ENCODE measurements at regions not wholly inside any gene's neighbourhood (a gene's known extent, or its start where the extent isn't known, plus 50 kb on each side); places are given as distances from the start of the nearest gene placed in this dataset.

DNA sequence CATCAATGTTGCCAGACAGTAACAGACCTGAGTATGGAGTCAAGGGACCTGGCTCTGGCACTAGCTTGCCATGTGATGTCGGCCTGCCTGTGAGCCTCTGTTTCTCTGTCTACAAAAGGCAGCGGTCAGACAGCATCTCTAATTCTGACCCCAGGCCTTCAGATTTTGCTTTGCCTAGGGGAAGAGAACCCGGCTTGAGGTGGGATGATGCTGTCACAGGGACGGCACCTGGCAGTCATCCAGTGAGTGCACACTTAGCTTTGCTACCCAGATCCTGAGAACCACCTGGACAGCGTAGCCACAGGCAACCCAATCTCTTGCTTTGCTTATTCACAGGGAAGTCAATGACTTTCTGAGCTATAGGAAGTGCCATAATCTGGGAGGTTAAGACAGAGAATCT is 135.2 kb upstream of the SALL1 start:
- no peaks in the 10 kb centered on the region for H3K79me2 ChIP-seq
- no peak overlapping the region for H3K4me3 ChIP-seq
- H3K9me2 ChIP-seq (replicated peaks; ENCODE audit: insufficient read depth), result no peaks in the 10 kb centered on the region
- no peak for TF ChIP-seq EZH2phosphoT487 (IDR thresholded peaks at IDR 0.05; ENCODE audit: low read depth, severe bottlenecking, unreplicated experiment)
- no peaks in the 10 kb centered on the region for H3K9me3 ChIP-seq (ENCODE audit: low read depth)
- no peaks in the 10 kb centered on the region for H3K36me3 ChIP-seq (replicated peaks; ENCODE audit: insufficient read depth, low read depth)
- no peak overlapping the region for H3K27ac ChIP-seq
- H3K27me3 ChIP-seq, result peaks cover 4% of the 10 kb centered on the region
- no peak for DNase-seq (ENCODE audit: low spot score)
- no peak overlapping the region for H3K4me2 ChIP-seq
- no peaks in the 10 kb centered on the region for H4K20me1 ChIP-seq (ENCODE audit: insufficient read depth, poor library complexity, severe bottlenecking)
- 95% methylated on average over 5 of the region's 5 CpGs for WGBS (ENCODE audit: low lambda C conversion rate, missing lambda C conversion rate)
- H3K4me1 ChIP-seq (ENCODE audit: insufficient read depth), result no peaks in the 10 kb centered on the region
- no peak overlapping the region for H2AFZ ChIP-seq

DNA sequence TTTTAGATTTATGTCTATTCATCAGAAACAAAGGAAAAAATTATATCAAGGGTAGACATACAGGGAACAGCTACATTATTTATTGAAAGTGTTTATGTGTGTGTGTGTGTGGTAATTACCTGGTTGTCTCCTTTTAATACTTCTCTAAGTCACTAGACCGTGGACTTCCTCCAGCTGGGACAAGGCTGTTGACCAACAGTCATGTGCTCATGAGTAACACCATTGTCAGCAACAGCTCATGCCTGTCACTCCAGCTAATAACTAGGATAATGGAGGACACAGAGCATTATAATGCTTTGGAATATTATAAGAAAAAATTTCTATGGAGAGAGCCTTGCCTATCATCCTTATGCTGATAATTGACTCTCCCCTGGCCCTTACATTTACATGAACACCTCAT is 125.3 kb upstream of the SALL1 start:
- 86% methylated on average over 1 of the region's 1 CpG for WGBS (ENCODE audit: low lambda C conversion rate, missing lambda C conversion rate)
- no peak for DNase-seq (ENCODE audit: low spot score)
- no peak overlapping the region for H3K27ac ChIP-seq
- no peak overlapping the region for H2AFZ ChIP-seq
- H3K9me3 ChIP-seq (ENCODE audit: low read depth), result no peaks in the 10 kb centered on the region
- no peaks in the 10 kb centered on the region for H3K79me2 ChIP-seq
- H3K27me3 ChIP-seq, result peaks cover 4% of the 10 kb centered on the region
- no peaks in the 10 kb centered on the region for H3K36me3 ChIP-seq (replicated peaks; ENCODE audit: insufficient read depth, low read depth)
- H3K4me3 ChIP-seq, result no peak overlapping the region
- TF ChIP-seq EZH2phosphoT487 (IDR thresholded peaks at IDR 0.05; ENCODE audit: low read depth, severe bottlenecking, unreplicated experiment) (no peak), EZH2 (IDR thresholded peaks at IDR 0.05; ENCODE audit: borderline replicate concordance) (no peak)
- TF ChIP-seq, protein P1, sequence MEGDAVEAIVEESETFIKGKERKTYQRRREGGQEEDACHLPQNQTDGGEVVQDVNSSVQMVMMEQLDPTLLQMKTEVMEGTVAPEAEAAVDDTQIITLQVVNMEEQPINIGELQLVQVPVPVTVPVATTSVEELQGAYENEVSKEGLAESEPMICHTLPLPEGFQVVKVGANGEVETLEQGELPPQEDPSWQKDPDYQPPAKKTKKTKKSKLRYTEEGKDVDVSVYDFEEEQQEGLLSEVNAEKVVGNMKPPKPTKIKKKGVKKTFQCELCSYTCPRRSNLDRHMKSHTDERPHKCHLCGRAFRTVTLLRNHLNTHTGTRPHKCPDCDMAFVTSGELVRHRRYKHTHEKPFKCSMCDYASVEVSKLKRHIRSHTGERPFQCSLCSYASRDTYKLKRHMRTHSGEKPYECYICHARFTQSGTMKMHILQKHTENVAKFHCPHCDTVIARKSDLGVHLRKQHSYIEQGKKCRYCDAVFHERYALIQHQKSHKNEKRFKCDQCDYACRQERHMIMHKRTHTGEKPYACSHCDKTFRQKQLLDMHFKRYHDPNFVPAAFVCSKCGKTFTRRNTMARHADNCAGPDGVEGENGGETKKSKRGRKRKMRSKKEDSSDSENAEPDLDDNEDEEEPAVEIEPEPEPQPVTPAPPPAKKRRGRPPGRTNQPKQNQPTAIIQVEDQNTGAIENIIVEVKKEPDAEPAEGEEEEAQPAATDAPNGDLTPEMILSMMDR (IDR thresholded peaks at IDR 0.05; ENCODE audit: poor library complexity), result no peak
- H3K9me2 ChIP-seq (replicated peaks; ENCODE audit: insufficient read depth), result no peaks in the 10 kb centered on the region
- H3K4me2 ChIP-seq, result no peak overlapping the region
- H3K4me1 ChIP-seq (ENCODE audit: insufficient read depth), result no peaks in the 10 kb centered on the region
- H4K20me1 ChIP-seq (ENCODE audit: insufficient read depth, poor library complexity, severe bottlenecking), result no peaks in the 10 kb centered on the region

DNA sequence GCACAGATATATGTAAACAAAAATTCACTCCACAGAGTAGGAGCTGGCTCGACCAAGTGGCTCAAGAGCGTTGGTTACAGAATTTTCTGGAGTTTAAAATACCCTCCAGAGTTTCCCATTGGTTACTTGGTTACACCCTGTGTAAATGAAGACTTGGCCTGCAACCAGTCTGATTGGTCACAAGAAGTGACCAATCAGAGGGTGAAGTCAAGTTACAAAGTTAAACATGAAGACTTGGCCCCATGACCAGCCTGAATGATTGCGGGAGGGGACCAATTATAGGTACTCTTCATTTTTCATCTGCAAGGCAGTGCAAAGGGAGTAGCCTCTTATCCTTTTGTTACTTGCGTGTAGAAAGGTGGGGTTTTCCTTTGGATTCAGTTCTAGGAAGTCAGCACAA is 121.3 kb upstream of the SALL1 start:
- TF ChIP-seq, protein P1 (IDR thresholded peaks at IDR 0.05; ENCODE audit: poor library complexity), result no peak
- TF ChIP-seq EZH2phosphoT487 (IDR thresholded peaks at IDR 0.05; ENCODE audit: low read depth, severe bottlenecking, unreplicated experiment) (no peak), EZH2 (IDR thresholded peaks at IDR 0.05; ENCODE audit: borderline replicate concordance) (no peak)
- H3K79me2 ChIP-seq, result no peaks in the 10 kb centered on the region
- H4K20me1 ChIP-seq (ENCODE audit: insufficient read depth, poor library complexity, severe bottlenecking), result no peaks in the 10 kb centered on the region
- no peak overlapping the region for H3K4me2 ChIP-seq
- WGBS (ENCODE audit: low lambda C conversion rate, missing lambda C conversion rate), result 99% methylated on average over 4 of the region's 4 CpGs
- no peaks in the 10 kb centered on the region for H3K36me3 ChIP-seq (replicated peaks; ENCODE audit: insufficient read depth, low read depth)
- H3K27me3 ChIP-seq, result no peaks in the 10 kb centered on the region
- H3K4me1 ChIP-seq (ENCODE audit: insufficient read depth), result no peaks in the 10 kb centered on the region
- no peaks in the 10 kb centered on the region for H3K9me3 ChIP-seq (ENCODE audit: low read depth)
- no peak overlapping the region for H3K4me3 ChIP-seq
- H2AFZ ChIP-seq, result no peak overlapping the region
- no peak for DNase-seq (ENCODE audit: low spot score)
- no peak overlapping the region for H3K27ac ChIP-seq
- no peaks in the 10 kb centered on the region for H3K9me2 ChIP-seq (replicated peaks; ENCODE audit: insufficient read depth)

DNA sequence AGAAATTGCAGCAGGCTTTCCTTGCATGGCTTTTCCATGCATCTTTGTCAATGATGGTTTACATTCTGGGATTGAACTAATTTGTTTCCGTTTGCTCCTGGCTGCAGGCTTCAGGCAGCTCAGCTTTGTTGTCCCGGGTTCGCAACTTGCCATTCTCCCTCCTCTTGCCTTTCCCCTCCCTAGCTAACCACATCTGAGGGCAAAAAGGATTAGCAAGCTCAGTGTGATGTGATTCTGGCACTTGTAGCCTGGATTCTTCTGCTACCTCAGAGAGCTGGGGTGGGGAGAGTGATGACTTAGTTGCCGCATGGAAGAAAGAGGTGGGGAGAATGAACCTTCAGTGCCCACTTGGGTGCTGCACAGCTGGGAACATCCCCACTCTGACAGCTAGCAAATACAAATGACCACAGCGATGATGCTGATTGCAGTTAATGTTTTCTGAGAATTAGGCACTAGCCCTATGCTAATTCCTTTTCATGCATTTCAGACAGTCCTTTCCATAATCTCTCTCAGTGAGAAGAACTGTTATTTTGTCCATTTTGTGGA is 120.2 kb upstream of the SALL1 start:
- Histone ChIP-seq H3K9me2 (replicated peaks; ENCODE audit: insufficient read depth) (no peaks in the 10 kb centered on the region), H3K4me1 (ENCODE audit: insufficient read depth) (no peaks in the 10 kb centered on the region), H2AFZ (no peak overlapping the region), H3K9me3 (ENCODE audit: low read depth) (no peaks in the 10 kb centered on the region), H4K20me1 (ENCODE audit: insufficient read depth, poor library complexity, severe bottlenecking) (no peaks in the 10 kb centered on the region), H3K79me2 (no peaks in the 10 kb centered on the region), H3K4me3 (no peak overlapping the region), H3K27me3 (no peaks in the 10 kb centered on the region), H3K4me2 (no peak overlapping the region), H3K36me3 (replicated peaks; ENCODE audit: insufficient read depth, low read depth) (no peaks in the 10 kb centered on the region), H3K27ac (no peak overlapping the region)
- DNase-seq (ENCODE audit: low spot score), result no peak
- WGBS (ENCODE audit: low lambda C conversion rate, missing lambda C conversion rate), result 71% methylated on average over 5 of the region's 5 CpGs
- TF ChIP-seq, protein P1 (IDR thresholded peaks at IDR 0.05; ENCODE audit: poor library complexity), result no peak
- no peak for TF ChIP-seq EZH2 (IDR thresholded peaks at IDR 0.05; ENCODE audit: borderline replicate concordance)
- TF ChIP-seq EZH2phosphoT487 (IDR thresholded peaks at IDR 0.05; ENCODE audit: low read depth, severe bottlenecking, unreplicated experiment), result no peak
